GM23338 (cell line): ENCODE measurements at regions not wholly inside any gene's neighbourhood (a gene's known extent, or its start where the extent isn't known, plus 50 kb on each side); places are given as distances from the start of the nearest gene placed in this dataset.

Experiments
- ATAC-seq: fragments of 200-7000 bp; cut with Tn5 transposase; 3 replicates; pipeline ENCODE4 v1.9.1; 2020
- DNase-seq: peaks from one replicate; pipeline ENCODE4 v3.0.0-alpha.2; 2015; ENCODE audit warnings: low spot score
- H2AFZ ChIP-seq: fragments of 200-600 bp; sonication (generic); 2 replicates; pipeline ENCODE4 v1.8.0; 2016; ENCODE audit warnings: antibody characterized with exemption, mild to moderate bottlenecking, moderate library complexity
- H3F3A ChIP-seq: fragments of 200-600 bp; sonication (generic); replicated peaks from 2 replicates; pipeline ENCODE4 v1.8.0; 2017; ENCODE audit warnings: antibody characterized with exemption, mixed run types, low read depth
- H3K27ac ChIP-seq: fragments of 200-600 bp; sonication (generic); 2 replicates; pipeline ENCODE4 v1.6.1; 2016; ENCODE audit warnings: low read depth
- H3K27me3 ChIP-seq: fragments of 200-600 bp; sonication (generic); 2 replicates; pipeline ENCODE4 v1.8.0; 2016; ENCODE audit warnings: mild to moderate bottlenecking, mixed run types, moderate library complexity; ENCODE audit not compliant: insufficient read depth
- H3K36me3 ChIP-seq: fragments of 200-600 bp; sonication (generic); 2 replicates; pipeline ENCODE4 v1.8.0; 2016; ENCODE audit warnings: mild to moderate bottlenecking; ENCODE audit not compliant: insufficient read depth
- H3K4me1 ChIP-seq: fragments of 200-600 bp; sonication (generic); 2 replicates; pipeline ENCODE4 v1.8.0; 2016; ENCODE audit warnings: mild to moderate bottlenecking, moderate library complexity; ENCODE audit not compliant: insufficient read depth
- H3K4me2 ChIP-seq: fragments of 200-600 bp; sonication (generic); 2 replicates; pipeline ENCODE4 v1.7.1; 2017; ENCODE audit warnings: mixed run types
- H3K4me3 ChIP-seq: fragments of 200-600 bp; sonication (generic); 2 replicates; pipeline ENCODE4 v1.6.1; 2016; ENCODE audit warnings: mixed run types
- H3K79me2 ChIP-seq: fragments of 200-600 bp; sonication (generic); replicated peaks from 2 replicates; pipeline ENCODE4 v1.8.0; 2017; ENCODE audit warnings: mild to moderate bottlenecking; ENCODE audit not compliant: insufficient read depth
- H3K9me2 ChIP-seq: fragments of 200-600 bp; sonication (generic); 2 replicates; pipeline ENCODE4 v1.8.0; 2017; ENCODE audit not compliant: insufficient read depth
- H4K20me1 ChIP-seq: fragments of 200-600 bp; sonication (generic); replicated peaks from 2 replicates; pipeline ENCODE4 v1.8.0; 2017; ENCODE audit warnings: mild to moderate bottlenecking; ENCODE audit not compliant: insufficient read depth
- H3K27ac Mint-ChIP-seq: 2 replicates; pipeline ENCODE4 v1.8.0; 2020; ENCODE audit warnings: inconsistent platforms, mild to moderate bottlenecking, moderate library complexity, mixed read lengths
- H3K27me3 Mint-ChIP-seq: 3 replicates; pipeline ENCODE4 v1.8.0; 2022; ENCODE audit warnings: low read depth, mild to moderate bottlenecking, moderate library complexity, mixed read lengths, inconsistent platforms; ENCODE audit not compliant: insufficient read depth, poor library complexity
- H3K36me3 Mint-ChIP-seq: 3 replicates; pipeline ENCODE4 v1.8.0; 2021; ENCODE audit warnings: low read depth, mild to moderate bottlenecking, inconsistent platforms, moderate library complexity, mixed read lengths
- H3K4me1 Mint-ChIP-seq: 3 replicates; pipeline ENCODE4 v1.8.0; 2020; ENCODE audit warnings: mild to moderate bottlenecking, inconsistent platforms, mixed read lengths
- H3K4me3 Mint-ChIP-seq: 3 replicates; pipeline ENCODE4 v1.8.0; 2021; ENCODE audit warnings: moderate library complexity, mild to moderate bottlenecking, inconsistent platforms, mixed read lengths
- H3K9me3 Mint-ChIP-seq: 3 replicates; pipeline ENCODE4 v1.8.0; 2020; ENCODE audit warnings: moderate library complexity, mild to moderate bottlenecking, inconsistent platforms, mixed read lengths
- CREB1 ChIP-seq: fragments of 250-450 bp; sonication (Bioruptor Pico); IDR thresholded peaks from 2 replicates; pipeline ENCODE4 v1.5.0; 2020; ENCODE audit warnings: low read depth, mild to moderate bottlenecking, moderate library complexity
- EZH2 ChIP-seq: fragments of 200-600 bp; sonication (generic); IDR thresholded peaks from one replicate; pipeline ENCODE4 v1.8.0; 2017; ENCODE audit warnings: antibody characterized with exemption, mild to moderate bottlenecking, low read depth; ENCODE audit not compliant: unreplicated experiment
- EZH2phosphoT487 ChIP-seq: fragments of 200-600 bp; sonication (generic); IDR thresholded peaks from one replicate; pipeline ENCODE4 v1.8.1; 2018; ENCODE audit warnings: antibody characterized with exemption; ENCODE audit not compliant: unreplicated experiment
- JUNB ChIP-seq: IDR thresholded peaks from one replicate; pipeline ENCODE4 v1.6.1; 2016; ENCODE audit warnings: antibody characterized with exemption; ENCODE audit not compliant: unreplicated experiment
- NANOG ChIP-seq: IDR thresholded peaks from 2 replicates; pipeline ENCODE4 v1.6.1; 2016; ENCODE audit warnings: antibody characterized with exemption, borderline replicate concordance
- POLR2AphosphoS5 ChIP-seq: IDR thresholded peaks from 2 replicates; pipeline ENCODE4 v1.6.1; 2016; ENCODE audit warnings: antibody characterized with exemption, low read depth
- STAT1 ChIP-seq: IDR thresholded peaks from one replicate; pipeline ENCODE4 v1.6.1; 2016; ENCODE audit warnings: antibody characterized with exemption; ENCODE audit not compliant: unreplicated experiment
- ZNF331 ChIP-seq: fragments of 250-450 bp; sonication (Bioruptor Pico); IDR thresholded peaks from 2 replicates; pipeline ENCODE4 v1.5.0; 2020; ENCODE audit warnings: low read depth, mild to moderate bottlenecking, moderate library complexity
- TF ChIP-seq, protein P1 (sequence below): fragments of 250-450 bp; sonication (Bioruptor Pico); IDR thresholded peaks from 2 replicates; pipeline ENCODE4 v1.5.0; 2020; ENCODE audit warnings: mild to moderate bottlenecking, moderate library complexity
- TF ChIP-seq, protein P2 (sequence below): IDR thresholded peaks from 2 replicates; pipeline ENCODE4 v1.6.1; 2016; ENCODE audit warnings: antibody characterized with exemption
- TF ChIP-seq, protein P3 (sequence below): IDR thresholded peaks from one replicate; pipeline ENCODE4 v1.6.1; 2018; ENCODE audit warnings: antibody characterized with exemption; ENCODE audit not compliant: unreplicated experiment
- TF ChIP-seq, protein P4 (sequence below), 2 experiments: fragments of 200-600 bp in 1 of 2; sonication (generic) in 1 of 2; conservative IDR thresholded peaks; 2 replicates each; pipeline versions ENCODE4 v1.5.1 to v1.6.1; 2016 to 2017; ENCODE audit warnings: antibody characterized with exemption in 2 of 2, low read depth in 2 of 2, mild to moderate bottlenecking in 2 of 2, moderate library complexity in 1 of 2

DNA sequence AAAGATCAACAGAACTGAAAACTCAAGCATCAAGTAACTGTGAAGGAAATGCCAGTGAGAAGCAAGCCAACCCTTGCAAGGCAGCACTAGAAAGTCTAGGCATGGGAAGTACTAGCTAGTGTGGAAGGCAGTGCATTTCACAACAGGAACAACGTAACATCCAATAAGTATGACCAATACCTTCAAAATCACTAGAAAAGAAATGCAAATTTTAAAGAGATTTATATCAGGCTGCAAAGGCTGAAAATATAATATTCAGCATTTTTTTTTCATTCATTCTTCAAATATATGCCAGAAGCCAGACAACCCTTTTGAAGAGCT lies 121.9 kb downstream of the DLEU7 start (continued):
- TF ChIP-seq, protein P1, sequence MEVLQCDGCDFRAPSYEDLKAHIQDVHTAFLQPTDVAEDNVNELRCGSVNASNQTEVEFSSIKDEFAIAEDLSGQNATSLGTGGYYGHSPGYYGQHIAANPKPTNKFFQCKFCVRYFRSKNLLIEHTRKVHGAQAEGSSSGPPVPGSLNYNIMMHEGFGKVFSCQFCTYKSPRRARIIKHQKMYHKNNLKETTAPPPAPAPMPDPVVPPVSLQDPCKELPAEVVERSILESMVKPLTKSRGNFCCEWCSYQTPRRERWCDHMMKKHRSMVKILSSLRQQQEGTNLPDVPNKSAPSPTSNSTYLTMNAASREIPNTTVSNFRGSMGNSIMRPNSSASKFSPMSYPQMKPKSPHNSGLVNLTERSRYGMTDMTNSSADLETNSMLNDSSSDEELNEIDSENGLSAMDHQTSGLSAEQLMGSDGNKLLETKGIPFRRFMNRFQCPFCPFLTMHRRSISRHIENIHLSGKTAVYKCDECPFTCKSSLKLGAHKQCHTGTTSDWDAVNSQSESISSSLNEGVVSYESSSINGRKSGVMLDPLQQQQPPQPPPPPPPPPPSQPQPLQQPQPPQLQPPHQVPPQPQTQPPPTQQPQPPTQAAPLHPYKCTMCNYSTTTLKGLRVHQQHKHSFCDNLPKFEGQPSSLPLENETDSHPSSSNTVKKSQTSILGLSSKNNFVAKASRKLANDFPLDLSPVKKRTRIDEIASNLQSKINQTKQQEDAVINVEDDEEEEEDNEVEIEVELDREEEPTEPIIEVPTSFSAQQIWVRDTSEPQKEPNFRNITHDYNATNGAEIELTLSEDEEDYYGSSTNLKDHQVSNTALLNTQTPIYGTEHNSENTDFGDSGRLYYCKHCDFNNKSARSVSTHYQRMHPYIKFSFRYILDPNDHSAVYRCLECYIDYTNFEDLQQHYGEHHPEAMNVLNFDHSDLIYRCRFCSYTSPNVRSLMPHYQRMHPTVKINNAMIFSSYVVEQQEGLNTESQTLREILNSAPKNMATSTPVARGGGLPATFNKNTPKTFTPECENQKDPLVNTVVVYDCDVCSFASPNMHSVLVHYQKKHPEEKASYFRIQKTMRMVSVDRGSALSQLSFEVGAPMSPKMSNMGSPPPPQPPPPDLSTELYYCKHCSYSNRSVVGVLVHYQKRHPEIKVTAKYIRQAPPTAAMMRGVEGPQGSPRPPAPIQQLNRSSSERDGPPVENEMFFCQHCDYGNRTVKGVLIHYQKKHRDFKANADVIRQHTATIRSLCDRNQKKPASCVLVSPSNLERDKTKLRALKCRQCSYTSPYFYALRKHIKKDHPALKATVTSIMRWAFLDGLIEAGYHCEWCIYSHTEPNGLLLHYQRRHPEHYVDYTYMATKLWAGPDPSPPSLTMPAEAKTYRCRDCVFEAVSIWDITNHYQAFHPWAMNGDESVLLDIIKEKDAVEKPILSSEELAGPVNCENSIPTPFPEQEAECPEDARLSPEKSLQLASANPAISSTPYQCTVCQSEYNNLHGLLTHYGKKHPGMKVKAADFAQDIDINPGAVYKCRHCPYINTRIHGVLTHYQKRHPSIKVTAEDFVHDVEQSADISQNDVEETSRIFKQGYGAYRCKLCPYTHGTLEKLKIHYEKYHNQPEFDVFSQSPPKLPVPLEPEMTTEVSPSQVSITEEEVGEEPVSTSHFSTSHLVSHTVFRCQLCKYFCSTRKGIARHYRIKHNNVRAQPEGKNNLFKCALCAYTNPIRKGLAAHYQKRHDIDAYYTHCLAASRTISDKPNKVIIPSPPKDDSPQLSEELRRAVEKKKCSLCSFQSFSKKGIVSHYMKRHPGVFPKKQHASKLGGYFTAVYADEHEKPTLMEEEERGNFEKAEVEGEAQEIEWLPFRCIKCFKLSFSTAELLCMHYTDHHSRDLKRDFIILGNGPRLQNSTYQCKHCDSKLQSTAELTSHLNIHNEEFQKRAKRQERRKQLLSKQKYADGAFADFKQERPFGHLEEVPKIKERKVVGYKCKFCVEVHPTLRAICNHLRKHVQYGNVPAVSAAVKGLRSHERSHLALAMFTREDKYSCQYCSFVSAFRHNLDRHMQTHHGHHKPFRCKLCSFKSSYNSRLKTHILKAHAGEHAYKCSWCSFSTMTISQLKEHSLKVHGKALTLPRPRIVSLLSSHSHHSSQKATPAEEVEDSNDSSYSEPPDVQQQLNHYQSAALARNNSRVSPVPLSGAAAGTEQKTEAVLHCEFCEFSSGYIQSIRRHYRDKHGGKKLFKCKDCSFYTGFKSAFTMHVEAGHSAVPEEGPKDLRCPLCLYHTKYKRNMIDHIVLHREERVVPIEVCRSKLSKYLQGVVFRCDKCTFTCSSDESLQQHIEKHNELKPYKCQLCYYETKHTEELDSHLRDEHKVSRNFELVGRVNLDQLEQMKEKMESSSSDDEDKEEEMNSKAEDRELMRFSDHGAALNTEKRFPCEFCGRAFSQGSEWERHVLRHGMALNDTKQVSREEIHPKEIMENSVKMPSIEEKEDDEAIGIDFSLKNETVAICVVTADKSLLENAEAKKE (CRISPR knock-in tag) = no peak
- no peak for TF ChIP-seq NANOG
- no peak for TF ChIP-seq STAT1
- TF ChIP-seq EZH2phosphoT487 = no peak
- no peak for TF ChIP-seq JUNB

DNA sequence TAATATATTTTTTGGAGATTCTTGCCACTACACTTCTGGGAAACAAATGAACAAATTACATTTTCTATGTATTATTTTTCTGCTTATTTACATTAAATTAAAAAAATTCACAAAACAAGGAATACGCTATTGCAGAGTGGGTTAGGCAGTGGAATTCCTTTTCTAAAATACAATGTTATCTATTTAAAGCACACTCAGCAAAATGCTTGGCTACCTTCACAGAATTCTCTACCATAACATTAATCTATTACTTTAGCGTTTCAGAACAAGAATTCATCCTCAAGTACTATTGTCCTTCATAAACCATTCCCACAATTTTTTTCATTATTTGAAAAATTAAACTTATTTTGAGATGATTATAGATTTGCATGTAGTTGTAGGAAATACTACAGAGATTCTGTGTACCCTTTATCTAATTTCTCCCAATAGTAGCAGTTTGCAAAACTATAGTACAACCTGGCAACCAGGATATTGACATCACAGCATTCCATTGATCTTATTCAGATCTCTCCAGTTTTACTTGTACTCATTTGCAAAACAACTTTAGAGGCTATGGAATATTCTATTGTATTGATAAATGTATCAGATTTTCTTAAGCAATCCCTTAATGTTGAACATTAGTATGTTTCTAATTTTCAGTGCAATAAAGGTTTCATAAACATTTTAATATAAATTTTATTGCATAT lies 120.9 kb downstream of the DLEU7 start:
- no peak for ATAC-seq
- no peaks in the 10 kb centered on the region; the same call in 2 of the 3 replicates for H3K9me3 Mint-ChIP-seq
- no peaks in the 10 kb centered on the region for H4K20me1 ChIP-seq
- TF ChIP-seq CREB1 (CRISPR knock-in tag) (no peak), JUNB (no peak), EZH2 (no peak), POLR2AphosphoS5 (no peak), EZH2phosphoT487 (no peak), STAT1 (no peak), NANOG (no peak), ZNF331 (CRISPR knock-in tag) (no peak)
- TF ChIP-seq, protein P2, sequence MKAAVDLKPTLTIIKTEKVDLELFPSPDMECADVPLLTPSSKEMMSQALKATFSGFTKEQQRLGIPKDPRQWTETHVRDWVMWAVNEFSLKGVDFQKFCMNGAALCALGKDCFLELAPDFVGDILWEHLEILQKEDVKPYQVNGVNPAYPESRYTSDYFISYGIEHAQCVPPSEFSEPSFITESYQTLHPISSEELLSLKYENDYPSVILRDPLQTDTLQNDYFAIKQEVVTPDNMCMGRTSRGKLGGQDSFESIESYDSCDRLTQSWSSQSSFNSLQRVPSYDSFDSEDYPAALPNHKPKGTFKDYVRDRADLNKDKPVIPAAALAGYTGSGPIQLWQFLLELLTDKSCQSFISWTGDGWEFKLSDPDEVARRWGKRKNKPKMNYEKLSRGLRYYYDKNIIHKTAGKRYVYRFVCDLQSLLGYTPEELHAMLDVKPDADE = no peak
- TF ChIP-seq, protein P3, sequence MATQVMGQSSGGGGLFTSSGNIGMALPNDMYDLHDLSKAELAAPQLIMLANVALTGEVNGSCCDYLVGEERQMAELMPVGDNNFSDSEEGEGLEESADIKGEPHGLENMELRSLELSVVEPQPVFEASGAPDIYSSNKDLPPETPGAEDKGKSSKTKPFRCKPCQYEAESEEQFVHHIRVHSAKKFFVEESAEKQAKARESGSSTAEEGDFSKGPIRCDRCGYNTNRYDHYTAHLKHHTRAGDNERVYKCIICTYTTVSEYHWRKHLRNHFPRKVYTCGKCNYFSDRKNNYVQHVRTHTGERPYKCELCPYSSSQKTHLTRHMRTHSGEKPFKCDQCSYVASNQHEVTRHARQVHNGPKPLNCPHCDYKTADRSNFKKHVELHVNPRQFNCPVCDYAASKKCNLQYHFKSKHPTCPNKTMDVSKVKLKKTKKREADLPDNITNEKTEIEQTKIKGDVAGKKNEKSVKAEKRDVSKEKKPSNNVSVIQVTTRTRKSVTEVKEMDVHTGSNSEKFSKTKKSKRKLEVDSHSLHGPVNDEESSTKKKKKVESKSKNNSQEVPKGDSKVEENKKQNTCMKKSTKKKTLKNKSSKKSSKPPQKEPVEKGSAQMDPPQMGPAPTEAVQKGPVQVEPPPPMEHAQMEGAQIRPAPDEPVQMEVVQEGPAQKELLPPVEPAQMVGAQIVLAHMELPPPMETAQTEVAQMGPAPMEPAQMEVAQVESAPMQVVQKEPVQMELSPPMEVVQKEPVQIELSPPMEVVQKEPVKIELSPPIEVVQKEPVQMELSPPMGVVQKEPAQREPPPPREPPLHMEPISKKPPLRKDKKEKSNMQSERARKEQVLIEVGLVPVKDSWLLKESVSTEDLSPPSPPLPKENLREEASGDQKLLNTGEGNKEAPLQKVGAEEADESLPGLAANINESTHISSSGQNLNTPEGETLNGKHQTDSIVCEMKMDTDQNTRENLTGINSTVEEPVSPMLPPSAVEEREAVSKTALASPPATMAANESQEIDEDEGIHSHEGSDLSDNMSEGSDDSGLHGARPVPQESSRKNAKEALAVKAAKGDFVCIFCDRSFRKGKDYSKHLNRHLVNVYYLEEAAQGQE = no peak
- TF ChIP-seq, protein P4, sequence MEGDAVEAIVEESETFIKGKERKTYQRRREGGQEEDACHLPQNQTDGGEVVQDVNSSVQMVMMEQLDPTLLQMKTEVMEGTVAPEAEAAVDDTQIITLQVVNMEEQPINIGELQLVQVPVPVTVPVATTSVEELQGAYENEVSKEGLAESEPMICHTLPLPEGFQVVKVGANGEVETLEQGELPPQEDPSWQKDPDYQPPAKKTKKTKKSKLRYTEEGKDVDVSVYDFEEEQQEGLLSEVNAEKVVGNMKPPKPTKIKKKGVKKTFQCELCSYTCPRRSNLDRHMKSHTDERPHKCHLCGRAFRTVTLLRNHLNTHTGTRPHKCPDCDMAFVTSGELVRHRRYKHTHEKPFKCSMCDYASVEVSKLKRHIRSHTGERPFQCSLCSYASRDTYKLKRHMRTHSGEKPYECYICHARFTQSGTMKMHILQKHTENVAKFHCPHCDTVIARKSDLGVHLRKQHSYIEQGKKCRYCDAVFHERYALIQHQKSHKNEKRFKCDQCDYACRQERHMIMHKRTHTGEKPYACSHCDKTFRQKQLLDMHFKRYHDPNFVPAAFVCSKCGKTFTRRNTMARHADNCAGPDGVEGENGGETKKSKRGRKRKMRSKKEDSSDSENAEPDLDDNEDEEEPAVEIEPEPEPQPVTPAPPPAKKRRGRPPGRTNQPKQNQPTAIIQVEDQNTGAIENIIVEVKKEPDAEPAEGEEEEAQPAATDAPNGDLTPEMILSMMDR (conservative IDR thresholded peaks at IDR 0.05; ENCODE audit: low read depth in 2 of 2) = no peak

More for the DNA sequence above, 120.9 kb downstream of the DLEU7 start:
- H3K36me3 Mint-ChIP-seq = no peaks in the 10 kb centered on the region
- H3K27me3 ChIP-seq = no peaks in the 10 kb centered on the region
- no peaks in the 10 kb centered on the region for H3K4me1 ChIP-seq
- no peaks in the 10 kb centered on the region for H3K79me2 ChIP-seq
- no peak overlapping the region for H2AFZ ChIP-seq
- H3K27me3 Mint-ChIP-seq = peaks cover 1% of the 10 kb centered on the region
- DNase-seq = no peak
- H3K4me3 ChIP-seq = no peak overlapping the region
- no peaks in the 10 kb centered on the region for H3K9me2 ChIP-seq
- H3K4me1 Mint-ChIP-seq = no peaks in the 10 kb centered on the region
- no peaks in the 10 kb centered on the region for H3F3A ChIP-seq
- no peak overlapping the region for H3K27ac ChIP-seq
- H3K27ac Mint-ChIP-seq = no peak overlapping the region
- no peaks in the 10 kb centered on the region for H3K36me3 ChIP-seq
- no peak overlapping the region for H3K4me2 ChIP-seq
- no peak overlapping the region for H3K4me3 Mint-ChIP-seq
